ENCODE measurements at regions not wholly inside any gene's neighbourhood (a gene's known extent, or its start where the extent isn't known, plus 50 kb on each side); places are given as distances from the start of the nearest gene placed in this dataset.

- no peak for DNase-seq (ENCODE audit: low spot score)
These were observed 370.8 kb downstream of the GPM6A start for GRCh38 chr4:175441256-175441655.

- DNase-seq (ENCODE audit: low spot score), result no peak
These were observed 368.5 kb downstream of the GPM6A start for GRCh38 chr4:175443547-175443946.

GRCh38 chr4:175444512-175444911 lies 367.6 kb downstream of the GPM6A start:
- DNase-seq (ENCODE audit: low spot score), result no peak

- DNase-seq (ENCODE audit: low spot score), result no peak
These were observed 365.0 kb downstream of the GPM6A start for GRCh38 chr4:175447016-175447415.

GRCh38 chr4:175450446-175450845 lies 361.6 kb downstream of the GPM6A start:
- DNase-seq (ENCODE audit: low spot score), result no peak

GRCh38 chr4:175451238-175451965 lies 360.7 kb downstream of the GPM6A start:
- no peak for DNase-seq (ENCODE audit: low spot score)

- no peak for DNase-seq (ENCODE audit: low spot score)
These were observed 358.6 kb downstream of the GPM6A start for GRCh38 chr4:175453456-175453855.

- DNase-seq (ENCODE audit: low spot score), result no peak
These were observed 355.9 kb downstream of the GPM6A start for GRCh38 chr4:175456131-175456530.

GRCh38 chr4:175457956-175458355 lies 354.1 kb downstream of the GPM6A start:
- DNase-seq (ENCODE audit: low spot score), result no peak

GRCh38 chr4:175459571-175459970 lies 352.5 kb downstream of the GPM6A start:
- DNase-seq (ENCODE audit: low spot score), result no peak

GRCh38 chr4:175460414-175460813 lies 351.6 kb downstream of the GPM6A start:
- no peak for DNase-seq (ENCODE audit: low spot score)

GRCh38 chr4:175469514-175469913 lies 342.6 kb downstream of the GPM6A start:
- no peak for DNase-seq (ENCODE audit: low spot score)

GRCh38 chr4:175470131-175470530 lies 341.9 kb downstream of the GPM6A start:
- DNase-seq (ENCODE audit: low spot score), result no peak

GRCh38 chr4:175480404-175480803 lies 331.7 kb downstream of the GPM6A start:
- no peak for DNase-seq (ENCODE audit: low spot score)

GRCh38 chr4:175499735-175500352 lies 312.2 kb downstream of the GPM6A start:
- DNase-seq (ENCODE audit: low spot score), result no peak

GRCh38 chr4:175504318-175504717 lies 307.7 kb downstream of the GPM6A start:
- DNase-seq (ENCODE audit: low spot score), result no peak

GRCh38 chr4:175509320-175509719 lies 302.7 kb downstream of the GPM6A start:
- no peak for DNase-seq (ENCODE audit: low spot score)

- DNase-seq (ENCODE audit: low spot score), result no peak
These were observed 300.2 kb downstream of the GPM6A start for GRCh38 chr4:175511861-175512260.

- DNase-seq (ENCODE audit: low spot score), result no peak
These were observed 297.9 kb downstream of the GPM6A start for GRCh38 chr4:175514174-175514573.

GRCh38 chr4:175530655-175531054 lies 281.4 kb downstream of the GPM6A start:
- no peak for DNase-seq (ENCODE audit: low spot score)

GRCh38 chr4:175531405-175532091 lies 280.5 kb downstream of the GPM6A start:
- DNase-seq (ENCODE audit: low spot score), result no peak

- peak; percentile 53 for DNase-seq (ENCODE audit: low spot score)
These were observed 275.1 kb downstream of the GPM6A start for GRCh38 chr4:175536852-175537453.

GRCh38 chr4:175539498-175539897 lies 272.6 kb downstream of the GPM6A start:
- DNase-seq (ENCODE audit: low spot score), result no peak
